ENCODE measurements at regions not wholly inside any gene's neighbourhood (a gene's known extent, or its start where the extent isn't known, plus 50 kb on each side); places are given as distances from the start of the nearest gene placed in this dataset.
"Not testable (repeated sequence)": the region's sequence is repeated elsewhere in the genome, so short reads cannot be mapped to it uniquely, and the experiment has no call there.

- Histone ChIP-seq H3K4me1 (ENCODE audit: control insufficient read depth, insufficient read depth, low read length) (peaks cover 5% of the 10 kb centered on the region), H3K36me3 (ENCODE audit: control insufficient read depth, insufficient read depth, low read length) (no peaks in the 10 kb centered on the region), H3K9me3 (ENCODE audit: control insufficient read depth, insufficient read depth, low read depth, low read length) (no peaks in the 10 kb centered on the region), H3K4me3 (ENCODE audit: low read depth, low read length) (no peak overlapping the region), H3K27ac (ENCODE audit: low read depth, low read length) (no peak overlapping the region), H3K27me3 (ENCODE audit: control insufficient read depth, insufficient read depth, low read length) (no peaks in the 10 kb centered on the region), H3K9ac (ENCODE audit: low read length) (no peak overlapping the region)
Measured at GRCh38 chr5:54868511-54869483, 116.6 kb downstream of the ESM1 start.

DNA sequence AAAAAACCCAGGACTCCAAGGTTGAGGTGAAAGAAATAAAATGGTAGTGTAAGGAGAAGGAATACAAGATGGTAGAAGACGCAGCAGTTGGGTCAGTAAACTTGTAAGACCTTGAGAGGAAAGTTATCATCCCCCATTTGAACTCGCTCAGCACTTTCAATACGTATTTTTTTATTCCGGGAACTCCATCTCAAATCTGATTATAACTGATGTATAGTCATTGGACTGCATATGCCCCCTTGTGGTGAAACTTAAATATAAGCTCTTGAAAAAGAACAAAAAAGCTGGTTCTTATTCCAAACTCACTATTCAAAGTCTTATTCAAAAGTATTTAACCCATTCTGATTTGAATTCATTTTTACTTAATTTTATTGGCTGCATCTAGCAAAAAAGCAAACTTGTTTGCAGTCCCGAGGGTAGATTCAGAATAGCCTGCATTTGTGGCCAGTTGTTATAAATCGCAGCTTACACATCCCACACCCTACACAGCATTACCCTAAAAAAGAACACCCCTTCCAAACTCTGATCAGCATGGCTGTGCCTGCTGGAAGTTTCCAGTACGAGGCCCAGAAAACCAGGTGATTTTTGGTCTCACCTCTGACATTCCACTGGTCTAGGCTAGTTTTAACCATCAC is 118.0 kb downstream of the ESM1 start:
- Histone ChIP-seq H3K9me3 (ENCODE audit: control insufficient read depth, insufficient read depth, low read depth, low read length) (no peaks in the 10 kb centered on the region), H3K27me3 (ENCODE audit: control insufficient read depth, insufficient read depth, low read length) (no peaks in the 10 kb centered on the region), H3K36me3 (ENCODE audit: control insufficient read depth, insufficient read depth, low read length) (no peaks in the 10 kb centered on the region), H3K4me1 (ENCODE audit: control insufficient read depth, insufficient read depth, low read length) (no peaks in the 10 kb centered on the region), H3K4me3 (ENCODE audit: low read depth, low read length) (no peak overlapping the region), H3K27ac (ENCODE audit: low read depth, low read length) (no peak overlapping the region), H3K9ac (ENCODE audit: low read length) (no peak overlapping the region)

DNA sequence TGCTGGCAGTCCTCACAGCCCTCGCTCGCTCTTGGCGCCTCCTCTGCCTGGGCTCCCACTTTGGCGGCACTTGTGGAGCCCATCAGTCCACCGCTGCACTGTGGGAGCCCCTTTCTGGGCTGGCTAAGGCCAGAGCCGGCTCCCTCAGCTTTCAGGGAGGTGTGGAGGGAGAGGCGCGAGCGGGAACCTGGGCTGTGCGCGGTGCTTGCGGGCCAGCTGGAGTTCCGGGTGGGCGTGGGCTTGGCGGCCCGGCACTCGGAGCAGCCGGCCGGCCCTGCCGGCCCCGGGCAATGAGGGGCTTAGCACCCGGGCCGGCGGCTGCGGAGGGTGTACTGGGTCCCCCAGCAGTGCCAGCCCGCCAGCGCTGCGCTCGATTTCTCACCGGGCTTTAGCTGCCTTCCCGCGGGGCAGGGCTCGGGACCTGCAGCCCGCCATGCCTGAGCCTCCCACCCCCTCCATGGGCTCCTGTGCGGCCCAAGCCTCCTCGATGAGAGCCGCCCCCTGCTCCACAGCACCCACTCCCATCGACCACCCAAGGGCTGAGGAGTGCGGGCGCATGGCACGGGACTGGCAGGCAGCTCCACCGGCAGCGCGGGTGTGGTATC is 120.4 kb downstream of the ESM1 start:
- not testable (repeated sequence) for H3K27me3 ChIP-seq (ENCODE audit: control insufficient read depth, insufficient read depth, low read length); H3K9ac ChIP-seq (ENCODE audit: low read length); H3K4me3 ChIP-seq (ENCODE audit: low read depth, low read length); H3K36me3 ChIP-seq (ENCODE audit: control insufficient read depth, insufficient read depth, low read length); H3K27ac ChIP-seq (ENCODE audit: low read depth, low read length); H3K4me1 ChIP-seq (ENCODE audit: control insufficient read depth, insufficient read depth, low read length); H3K9me3 ChIP-seq (ENCODE audit: control insufficient read depth, insufficient read depth, low read depth, low read length)

- H3K36me3 ChIP-seq (ENCODE audit: control insufficient read depth, insufficient read depth, low read length), result no peaks in the 10 kb centered on the region
- no peak overlapping the region for H3K27ac ChIP-seq (ENCODE audit: low read depth, low read length)
- peaks cover 22% of the 10 kb centered on the region for H3K9me3 ChIP-seq (ENCODE audit: control insufficient read depth, insufficient read depth, low read depth, low read length)
- H3K4me3 ChIP-seq (ENCODE audit: low read depth, low read length), result no peak overlapping the region
- no peaks in the 10 kb centered on the region for H3K4me1 ChIP-seq (ENCODE audit: control insufficient read depth, insufficient read depth, low read length)
- no peaks in the 10 kb centered on the region for H3K27me3 ChIP-seq (ENCODE audit: control insufficient read depth, insufficient read depth, low read length)
- no peak overlapping the region for H3K9ac ChIP-seq (ENCODE audit: low read length)
Measured at GRCh38 chr5:54862036-54862435, 123.4 kb downstream of the ESM1 start.

DNA sequence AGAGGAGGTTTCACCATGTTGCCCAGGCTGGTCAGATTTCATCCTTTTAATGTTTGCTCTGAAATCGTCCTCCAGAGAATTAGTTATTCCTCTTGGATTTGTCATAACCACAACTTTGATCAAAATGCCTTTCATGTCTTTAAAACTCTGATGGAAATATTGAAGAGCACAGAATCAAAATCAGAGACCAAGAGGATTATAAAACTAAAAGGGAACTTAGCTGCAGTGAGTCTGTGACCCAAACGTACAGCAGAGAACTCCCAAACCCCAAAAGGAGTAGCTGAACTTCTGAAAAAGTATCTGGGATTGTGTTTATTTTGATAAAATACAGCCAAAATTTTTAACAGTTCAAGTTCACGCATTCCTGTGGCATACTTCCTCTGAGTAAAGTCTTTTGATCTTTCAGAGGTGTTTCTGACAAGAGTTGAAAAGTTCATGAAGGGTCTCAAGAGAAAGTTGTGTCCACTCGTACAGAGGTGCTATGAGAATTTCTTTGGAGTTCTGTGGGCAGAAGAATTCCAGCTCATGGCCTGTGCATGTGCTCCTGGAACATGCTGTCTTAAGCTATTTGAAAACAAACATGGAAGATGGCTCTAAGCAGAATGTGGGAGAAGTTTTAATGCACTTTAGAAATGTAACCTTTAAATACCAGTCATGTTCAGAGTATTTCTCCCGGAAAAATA is 124.0 kb downstream of the ESM1 start:
- Histone ChIP-seq H3K9me3 (ENCODE audit: control insufficient read depth, insufficient read depth, low read depth, low read length) (peaks cover 27% of the 10 kb centered on the region), H3K4me1 (ENCODE audit: control insufficient read depth, insufficient read depth, low read length) (no peaks in the 10 kb centered on the region), H3K27me3 (ENCODE audit: control insufficient read depth, insufficient read depth, low read length) (no peaks in the 10 kb centered on the region), H3K36me3 (ENCODE audit: control insufficient read depth, insufficient read depth, low read length) (no peaks in the 10 kb centered on the region), H3K4me3 (ENCODE audit: low read depth, low read length) (no peak overlapping the region), H3K9ac (ENCODE audit: low read length) (no peak overlapping the region), H3K27ac (ENCODE audit: low read depth, low read length) (no peak overlapping the region)

GRCh38 chr5:54860321-54860720 is 125.1 kb downstream of the ESM1 start:
- no peaks in the 10 kb centered on the region for H3K4me1 ChIP-seq (ENCODE audit: control insufficient read depth, insufficient read depth, low read length)
- no peak overlapping the region for H3K9ac ChIP-seq (ENCODE audit: low read length)
- no peak overlapping the region for H3K4me3 ChIP-seq (ENCODE audit: low read depth, low read length)
- no peaks in the 10 kb centered on the region for H3K27me3 ChIP-seq (ENCODE audit: control insufficient read depth, insufficient read depth, low read length)
- no peaks in the 10 kb centered on the region for H3K36me3 ChIP-seq (ENCODE audit: control insufficient read depth, insufficient read depth, low read length)
- H3K27ac ChIP-seq (ENCODE audit: low read depth, low read length), result no peak overlapping the region
- H3K9me3 ChIP-seq (ENCODE audit: control insufficient read depth, insufficient read depth, low read depth, low read length), result peaks cover 27% of the 10 kb centered on the region

- H3K4me1 ChIP-seq (ENCODE audit: control insufficient read depth, insufficient read depth, low read length), result no peaks in the 10 kb centered on the region
- H3K4me3 ChIP-seq (ENCODE audit: low read depth, low read length), result no peak overlapping the region
- H3K36me3 ChIP-seq (ENCODE audit: control insufficient read depth, insufficient read depth, low read length), result no peaks in the 10 kb centered on the region
- peaks cover 27% of the 10 kb centered on the region for H3K9me3 ChIP-seq (ENCODE audit: control insufficient read depth, insufficient read depth, low read depth, low read length)
- no peak overlapping the region for H3K9ac ChIP-seq (ENCODE audit: low read length)
- H3K27ac ChIP-seq (ENCODE audit: low read depth, low read length), result no peak overlapping the region
- H3K27me3 ChIP-seq (ENCODE audit: control insufficient read depth, insufficient read depth, low read length), result no peaks in the 10 kb centered on the region
Measured at GRCh38 chr5:54859316-54859715, 126.1 kb downstream of the ESM1 start.

GRCh38 chr5:54854883-54855581 is 130.4 kb downstream of the ESM1 start:
- H3K4me1 ChIP-seq (ENCODE audit: control insufficient read depth, insufficient read depth, low read length), result no peaks in the 10 kb centered on the region
- no peak overlapping the region for H3K4me3 ChIP-seq (ENCODE audit: low read depth, low read length)
- H3K9me3 ChIP-seq (ENCODE audit: control insufficient read depth, insufficient read depth, low read depth, low read length), result peaks cover 27% of the 10 kb centered on the region
- H3K36me3 ChIP-seq (ENCODE audit: control insufficient read depth, insufficient read depth, low read length), result no peaks in the 10 kb centered on the region
- no peaks in the 10 kb centered on the region for H3K27me3 ChIP-seq (ENCODE audit: control insufficient read depth, insufficient read depth, low read length)
- no peak overlapping the region for H3K27ac ChIP-seq (ENCODE audit: low read depth, low read length)
- H3K9ac ChIP-seq (ENCODE audit: low read length), result no peak overlapping the region

DNA sequence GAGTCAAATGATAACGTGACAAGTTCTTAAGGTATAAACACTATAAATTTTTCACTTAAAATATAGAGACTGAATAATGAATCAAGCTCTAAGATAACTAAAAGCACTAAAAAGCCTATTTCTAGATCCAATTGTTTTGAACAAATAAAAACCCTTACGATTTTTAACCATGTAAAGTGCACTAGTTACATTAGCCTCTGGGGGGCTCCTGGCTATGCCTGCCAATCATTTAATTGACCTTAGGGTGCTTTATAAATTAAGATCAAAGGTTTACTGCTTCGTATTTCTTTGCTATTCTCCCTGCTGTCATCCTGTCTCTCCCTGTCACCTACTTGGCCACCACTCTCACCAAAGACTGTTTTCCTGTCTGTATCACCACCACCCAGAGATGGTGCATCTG is 133.4 kb downstream of the ESM1 start:
- Histone ChIP-seq H3K27me3 (ENCODE audit: control insufficient read depth, insufficient read depth, low read length) (no peaks in the 10 kb centered on the region), H3K36me3 (ENCODE audit: control insufficient read depth, insufficient read depth, low read length) (no peaks in the 10 kb centered on the region), H3K4me1 (ENCODE audit: control insufficient read depth, insufficient read depth, low read length) (no peaks in the 10 kb centered on the region), H3K9ac (ENCODE audit: low read length) (no peak overlapping the region), H3K4me3 (ENCODE audit: low read depth, low read length) (no peak overlapping the region), H3K9me3 (ENCODE audit: control insufficient read depth, insufficient read depth, low read depth, low read length) (0 out of 2 replicates have a peak, but pooled peaks cover 5% of the 10 kb centered on the region), H3K27ac (ENCODE audit: low read depth, low read length) (no peak overlapping the region)

- no peak overlapping the region for H3K27ac ChIP-seq (ENCODE audit: low read depth, low read length)
- no peak overlapping the region for H3K9ac ChIP-seq (ENCODE audit: low read length)
- H3K9me3 ChIP-seq (ENCODE audit: control insufficient read depth, insufficient read depth, low read depth, low read length), result no peaks in the 10 kb centered on the region
- no peaks in the 10 kb centered on the region for H3K27me3 ChIP-seq (ENCODE audit: control insufficient read depth, insufficient read depth, low read length)
- H3K36me3 ChIP-seq (ENCODE audit: control insufficient read depth, insufficient read depth, low read length), result no peaks in the 10 kb centered on the region
- no peaks in the 10 kb centered on the region for H3K4me1 ChIP-seq (ENCODE audit: control insufficient read depth, insufficient read depth, low read length)
- no peak overlapping the region for H3K4me3 ChIP-seq (ENCODE audit: low read depth, low read length)
Measured at GRCh38 chr5:54851449-54851848, 133.9 kb downstream of the ESM1 start.

Data from HUES6 (cell line).